ENCODE measurements at regions not wholly inside any gene's neighbourhood (a gene's known extent, or its start where the extent isn't known, plus 50 kb on each side); places are given as distances from the start of the nearest gene placed in this dataset.

DNA sequence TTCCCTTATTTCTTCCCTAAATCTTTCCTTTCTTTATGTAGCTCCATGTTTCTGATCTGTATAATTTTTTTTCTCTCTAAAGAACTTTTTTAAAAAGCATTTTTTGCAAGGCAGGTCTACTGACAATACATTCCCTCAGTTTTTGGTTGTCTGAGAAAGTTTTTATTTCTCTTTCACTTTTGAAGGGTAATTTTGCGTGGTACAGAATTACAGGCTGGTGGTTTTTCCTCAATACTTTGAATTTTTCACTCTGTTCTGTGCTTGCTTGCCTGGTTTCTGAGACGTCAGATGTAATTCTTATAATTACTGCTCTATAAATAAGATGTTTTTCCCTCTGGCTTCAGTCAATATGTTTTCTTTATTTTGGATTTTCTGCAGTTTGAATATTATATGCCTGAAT is 205.4 kb upstream of the VSTM2A start:
- Histone ChIP-seq H3K79me2 (ENCODE audit: insufficient read depth, low read length) (no peaks in the 10 kb centered on the region), H3K4me2 (ENCODE audit: low read depth, low read length) (no peak overlapping the region), H3K4me1 (ENCODE audit: insufficient read depth, low read length) (no peaks in the 10 kb centered on the region), H3K9ac (ENCODE audit: insufficient read depth, low read depth, low read length) (no peak overlapping the region), H3K27me3 (ENCODE audit: control insufficient read depth in 1 of 2, insufficient read depth in 2 of 2, low read length in 2 of 2) (no peaks in the 10 kb centered on the region), H3K4me3 (replicated peaks in 1 of 3; ENCODE audit: insufficient read depth in 1 of 3, low read depth in 2 of 3, low read length in 3 of 3) (no peak overlapping the region), H4K20me1 (ENCODE audit: insufficient read depth, low read length) (no peaks in the 10 kb centered on the region), H3K9me3 (ENCODE audit: low read length) (peaks cover 79% of the 10 kb centered on the region), H3K27ac (ENCODE audit: extremely low read length, insufficient read depth, low read length) (no peak overlapping the region), H3K36me3 (replicated peaks in 1 of 2; ENCODE audit: control insufficient read depth in 1 of 2, insufficient read depth in 2 of 2, low read length in 2 of 2) (no peaks in the 10 kb centered on the region), H2AFZ (ENCODE audit: low read length) (no peak overlapping the region)
- no peak for FAIRE-seq
- in situ Hi-C loops (cut with HindIII; ENCODE audit: extremely low pct_ligation_motif_present, low pct_unique_long_range_greater_than_20kb), result no loop called here
- WGBS (ENCODE audit: low lambda C conversion rate), result 2% methylated on average over 2 of the region's 2 CpGs
- no TSS peak for BruUV-seq (replicated peaks)
- POLR2A ChIA-PET, result no interaction called here
- no peak for DNase-seq (ENCODE audit: low spot score)
- intact Hi-C loops (cut with micrococcal nuclease; ENCODE audit: unreplicated experiment), result no loop called here
- no peak for ATAC-seq
- TF ChIP-seq ZNF230 (CRISPR knock-in tag; IDR thresholded peaks at IDR 0.05), result no peak
- TF ChIP-seq ZNF253 (CRISPR knock-in tag; IDR thresholded peaks at IDR 0.05; ENCODE audit: borderline replicate concordance), result no peak
- TF ChIP-seq ARNTL (CRISPR knock-in tag; IDR thresholded peaks at IDR 0.05), result no peak
- no peak for TF ChIP-seq ZNF652 (CRISPR knock-in tag; IDR thresholded peaks at IDR 0.05; ENCODE audit: borderline replicate concordance, low read depth)
- no peak for TF ChIP-seq MED13 (CRISPR knock-in tag; IDR thresholded peaks at IDR 0.05)
- TF ChIP-seq SNAPC2 (CRISPR knock-in tag; IDR thresholded peaks at IDR 0.05), result no peak
- no peak for TF ChIP-seq ZNF44 (CRISPR knock-in tag; IDR thresholded peaks at IDR 0.05)
- TF ChIP-seq SOX13 (IDR thresholded peaks at IDR 0.05), result no peak
- no peak for TF ChIP-seq SOX13 (CRISPR knock-in tag; conservative IDR thresholded peaks at IDR 0.05 in 1 of 2, IDR thresholded peaks at IDR 0.05 in 1 of 2)
- TF ChIP-seq ZNF567 (CRISPR knock-in tag; IDR thresholded peaks at IDR 0.05; ENCODE audit: borderline replicate concordance), result no peak
- no peak for TF ChIP-seq ZNF850 (CRISPR knock-in tag; conservative IDR thresholded peaks at IDR 0.05)
- TF ChIP-seq BRCA1 (CRISPR knock-in tag; IDR thresholded peaks at IDR 0.05), result no peak
- no peak for TF ChIP-seq ZSCAN22 (CRISPR knock-in tag; IDR thresholded peaks at IDR 0.05)
- CTCF ChIA-PET (ENCODE audit: low intra/inter-chr PET ratio, low total read pairs), result no interaction called here
